HG03378 (cell line): ENCODE measurements at regions not wholly inside any gene's neighbourhood (a gene's known extent, or its start where the extent isn't known, plus 50 kb on each side); places are given as distances from the start of the nearest gene placed in this dataset.
"Not testable (repeated sequence)": the region's sequence is repeated elsewhere in the genome, so short reads cannot be mapped to it uniquely, and the experiment has no call there.

Experiments used
- ATAC-seq: cut with Tn5 transposase; IDR thresholded peaks from one replicate; pipeline ENCODE4 v1.9.1; 2021; ENCODE audit warnings: mild to moderate bottlenecking, moderate library complexity; ENCODE audit not compliant: unreplicated experiment

GRCh38 chr1:234922987-234923386, 205.7 kb downstream of the TOMM20 start:
- no peak for ATAC-seq

GRCh38 chr1:234921266-234922062, 207.2 kb downstream of the TOMM20 start:
- no peak for ATAC-seq

- ATAC-seq, result no peak
Measured at GRCh38 chr1:234920843-234921140, 207.8 kb downstream of the TOMM20 start.

GRCh38 chr1:234920136-234920842, 208.3 kb downstream of the TOMM20 start:
- ATAC-seq, result no peak

GRCh38 chr1:234918961-234919761, 209.5 kb downstream of the TOMM20 start:
- no peak for ATAC-seq

- ATAC-seq, result no peak
Measured at GRCh38 chr1:234918181-234918841, 210.3 kb downstream of the TOMM20 start.

GRCh38 chr1:234917495-234918180, 211.0 kb downstream of the TOMM20 start:
- no peak for ATAC-seq

GRCh38 chr1:234916840-234917239, 211.8 kb downstream of the TOMM20 start:
- ATAC-seq, result no peak

GRCh38 chr1:234915924-234916675, 212.5 kb downstream of the TOMM20 start:
- ATAC-seq, result no peak

GRCh38 chr1:234914606-234915290, 213.9 kb downstream of the TOMM20 start:
- no peak for ATAC-seq

GRCh38 chr1:234913771-234914170, 214.9 kb downstream of the TOMM20 start:
- no peak for ATAC-seq

- ATAC-seq, result no peak
Measured at GRCh38 chr1:234913278-234913649, 215.4 kb downstream of the TOMM20 start.

GRCh38 chr1:234912548-234913277, 215.9 kb downstream of the TOMM20 start:
- ATAC-seq, result no peak

- no peak for ATAC-seq
Measured at GRCh38 chr1:234911787-234912186, 216.8 kb downstream of the TOMM20 start.

- not testable (repeated sequence) for ATAC-seq
Measured at GRCh38 chr1:234911136-234911535, 217.5 kb downstream of the TOMM20 start.

GRCh38 chr1:234909851-234910250, 218.8 kb downstream of the TOMM20 start:
- no peak for ATAC-seq

GRCh38 chr1:234909307-234909810, 219.3 kb downstream of the TOMM20 start:
- ATAC-seq, result no peak

- no peak for ATAC-seq
Measured at GRCh38 chr1:234908571-234908970, 220.1 kb downstream of the TOMM20 start.
